Fibroblast of lung (primary cell): ENCODE measurements at regions not wholly inside any gene's neighbourhood (a gene's known extent, or its start where the extent isn't known, plus 50 kb on each side); places are given as distances from the start of the nearest gene placed in this dataset.

ENCODE experiments used
- CTCF ChIP-seq, 2 donors: IDR thresholded peaks in 1 of 2; conservative IDR thresholded peaks in 1 of 2; 1 replicate in 1 of 2; 2 replicates in 1 of 2; pipeline ENCODE4 v1.5.1; 2011 to 2012; ENCODE audit warnings: low read length in 2 of 2, control low read depth in 1 of 2, inconsistent platforms in 1 of 2, low read depth in 1 of 2, mild to moderate bottlenecking in 1 of 2
- EZH2 ChIP-seq: IDR thresholded peaks from 2 replicates; pipeline ENCODE4 v1.5.1; 2012; ENCODE audit warnings: low read length, control low read depth, mild to moderate bottlenecking; ENCODE audit errors: missing control alignments

DNA sequence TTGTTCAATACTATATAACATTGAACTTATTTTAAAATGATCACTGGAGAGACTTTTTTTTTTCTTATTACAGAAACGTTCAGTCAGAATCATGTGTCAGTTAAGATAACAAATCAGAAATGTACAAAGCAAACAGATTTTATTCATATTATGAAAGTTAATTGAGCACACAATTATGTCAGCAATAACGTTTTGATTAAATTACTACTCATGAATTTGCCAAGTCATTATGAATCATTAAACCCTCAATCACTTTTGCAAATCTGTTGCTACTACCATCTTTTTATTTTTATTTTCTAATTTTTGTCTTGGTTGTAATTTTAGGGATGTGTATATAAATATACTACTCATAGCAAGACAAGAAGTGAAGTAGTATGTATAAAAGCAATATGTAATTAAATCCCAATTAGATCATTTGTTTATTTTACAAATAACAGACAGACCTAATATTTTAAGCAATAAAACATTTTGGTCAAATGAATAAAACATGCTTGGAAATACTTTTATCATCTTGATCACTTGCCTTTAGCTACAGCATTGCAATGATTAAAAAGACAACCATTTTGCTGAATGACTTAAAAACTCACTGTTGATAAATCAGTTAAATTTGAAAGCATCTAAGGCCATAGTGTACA lies 893.4 kb upstream of the MIR17HG start:
- TF ChIP-seq CTCF (conservative IDR thresholded peaks at IDR 0.05 in 1 of 2, IDR thresholded peaks at IDR 0.05 in 1 of 2; ENCODE audit: low read depth in 1 of 2, low read length in 2 of 2), result no peak
- no peak for TF ChIP-seq EZH2
